ENCODE measurements at regions not wholly inside any gene's neighbourhood (a gene's known extent, or its start where the extent isn't known, plus 50 kb on each side); places are given as distances from the start of the nearest gene placed in this dataset.

DNA sequence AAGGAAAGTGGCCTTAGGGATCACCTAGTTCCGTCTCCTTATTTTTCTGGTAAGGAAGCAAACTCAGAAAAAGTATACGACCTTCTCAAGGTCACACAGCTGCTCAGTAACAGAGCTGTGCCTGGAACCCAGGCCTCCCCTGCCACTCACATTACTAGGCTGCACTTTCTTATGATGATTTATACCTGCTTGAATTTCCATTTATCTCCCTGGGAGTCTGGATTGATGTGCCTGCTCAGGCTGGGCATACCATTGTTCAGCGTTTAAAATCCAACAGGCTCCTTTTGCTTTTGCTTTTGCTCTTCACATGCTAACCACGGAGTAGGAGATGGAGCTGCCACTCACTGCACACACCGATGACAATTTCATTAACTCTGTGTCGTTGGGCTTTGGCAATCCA lies 241.0 kb downstream of the OLFM4 start:
- TF ChIP-seq, protein P1, sequence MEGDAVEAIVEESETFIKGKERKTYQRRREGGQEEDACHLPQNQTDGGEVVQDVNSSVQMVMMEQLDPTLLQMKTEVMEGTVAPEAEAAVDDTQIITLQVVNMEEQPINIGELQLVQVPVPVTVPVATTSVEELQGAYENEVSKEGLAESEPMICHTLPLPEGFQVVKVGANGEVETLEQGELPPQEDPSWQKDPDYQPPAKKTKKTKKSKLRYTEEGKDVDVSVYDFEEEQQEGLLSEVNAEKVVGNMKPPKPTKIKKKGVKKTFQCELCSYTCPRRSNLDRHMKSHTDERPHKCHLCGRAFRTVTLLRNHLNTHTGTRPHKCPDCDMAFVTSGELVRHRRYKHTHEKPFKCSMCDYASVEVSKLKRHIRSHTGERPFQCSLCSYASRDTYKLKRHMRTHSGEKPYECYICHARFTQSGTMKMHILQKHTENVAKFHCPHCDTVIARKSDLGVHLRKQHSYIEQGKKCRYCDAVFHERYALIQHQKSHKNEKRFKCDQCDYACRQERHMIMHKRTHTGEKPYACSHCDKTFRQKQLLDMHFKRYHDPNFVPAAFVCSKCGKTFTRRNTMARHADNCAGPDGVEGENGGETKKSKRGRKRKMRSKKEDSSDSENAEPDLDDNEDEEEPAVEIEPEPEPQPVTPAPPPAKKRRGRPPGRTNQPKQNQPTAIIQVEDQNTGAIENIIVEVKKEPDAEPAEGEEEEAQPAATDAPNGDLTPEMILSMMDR (IDR thresholded peaks at IDR 0.05) = no peak
- no peak for TF ChIP-seq POLR2A (IDR thresholded peaks at IDR 0.05)
